ENCODE measurements at regions not wholly inside any gene's neighbourhood (a gene's known extent, or its start where the extent isn't known, plus 50 kb on each side); places are given as distances from the start of the nearest gene placed in this dataset.
"Not testable (repeated sequence)": the region's sequence is repeated elsewhere in the genome, so short reads cannot be mapped to it uniquely, and the experiment has no call there.

GRCh38 chr15:72845981-72846383, 62.4 kb upstream of the ADPGK start:
- DNase-seq (ENCODE audit: low spot score in 2 of 2): no peak
- Histone ChIP-seq H3K27me3 (no peaks in the 10 kb centered on the region), H3K4me1 (peaks cover 0 to 3% of the 10 kb centered on the region in 2 donors), H3K4me3 (no peak overlapping the region), H3K27ac (no peak overlapping the region), H3K36me3 (no peaks in the 10 kb centered on the region), H3K9me3 (no peaks in the 10 kb centered on the region)
- intact Hi-C loops (cut with DNase I): loop anchor here (5.0 kb wide), 1 partner anchor 36 kb away; no protein-coding TSS in a partner anchor
- no peak for TF ChIP-seq CTCF (IDR thresholded peaks at IDR 0.05)

- no peaks in the 10 kb centered on the region for H3K27me3 ChIP-seq
- no peaks in the 10 kb centered on the region for H3K36me3 ChIP-seq
- TF ChIP-seq CTCF (IDR thresholded peaks at IDR 0.05): no peak
- intact Hi-C loops (cut with DNase I): no loop called here
- no peak overlapping the region for H3K4me3 ChIP-seq
- H3K9me3 ChIP-seq: no peaks in the 10 kb centered on the region
- no peak overlapping the region for H3K27ac ChIP-seq
- DNase-seq (ENCODE audit: low spot score in 2 of 2): no peak
- peaks cover 0 to 3% of the 10 kb centered on the region in 2 donors for H3K4me1 ChIP-seq
Observed at GRCh38 chr15:72844067-72844466, 60.5 kb upstream of the ADPGK start.

GRCh38 chr15:72843340-72843739, 59.8 kb upstream of the ADPGK start:
- H3K9me3 ChIP-seq; H3K4me3 ChIP-seq; H3K36me3 ChIP-seq; H3K4me1 ChIP-seq; H3K27me3 ChIP-seq; intact Hi-C loops (cut with DNase I); H3K27ac ChIP-seq; DNase-seq (ENCODE audit: low spot score in 2 of 2): not testable (repeated sequence)

- no peak for TF ChIP-seq CTCF (IDR thresholded peaks at IDR 0.05)
- Histone ChIP-seq H3K27ac (no peak overlapping the region), H3K4me1 (peaks cover 0 to 5% of the 10 kb centered on the region in 2 donors), H3K27me3 (no peaks in the 10 kb centered on the region), H3K36me3 (no peaks in the 10 kb centered on the region), H3K9me3 (no peaks in the 10 kb centered on the region), H3K4me3 (no peak overlapping the region)
- DNase-seq (ENCODE audit: low spot score in 2 of 2): no peak
- intact Hi-C loops (cut with DNase I): no loop called here
Observed at GRCh38 chr15:72840114-72840513, 56.6 kb upstream of the ADPGK start.

GRCh38 chr15:72838311-72838731, 54.8 kb upstream of the ADPGK start:
- Histone ChIP-seq H3K4me3 (peak overlapping the region in 1 of 2 donors; percentile 26), H3K36me3 (no peaks in the 10 kb centered on the region), H3K4me1 (peaks cover 0 to 5% of the 10 kb centered on the region in 2 donors), H3K9me3 (no peaks in the 10 kb centered on the region), H3K27ac (peak overlapping the region; percentile 41 to 55), H3K27me3 (no peaks in the 10 kb centered on the region)
- DNase-seq (ENCODE audit: low spot score in 2 of 2): peak in 1 of 2 donors; percentile 86
- intact Hi-C loops (cut with DNase I): loop anchor here (5.0 kb wide), 1 partner anchor 64 kb away; no protein-coding TSS in a partner anchor
- no peak for TF ChIP-seq CTCF (IDR thresholded peaks at IDR 0.05)

GRCh38 chr15:72836676-72837330, 53.2 kb upstream of the ADPGK start:
- TF ChIP-seq CTCF (IDR thresholded peaks at IDR 0.05): no peak

More at GRCh38 chr15:72836676-72837330, 53.2 kb upstream of the ADPGK start:
- DNase-seq (ENCODE audit: low spot score in 2 of 2): no peak
- intact Hi-C loops (cut with DNase I): loop anchor here (5.0 kb wide), 1 partner anchor 65 kb away; no protein-coding TSS in a partner anchor
- H3K4me1 ChIP-seq: peaks cover 0 to 5% of the 10 kb centered on the region in 2 donors
- H3K9me3 ChIP-seq: no peaks in the 10 kb centered on the region
- H3K36me3 ChIP-seq: no peaks in the 10 kb centered on the region
- no peaks in the 10 kb centered on the region for H3K27me3 ChIP-seq
- no peak overlapping the region for H3K27ac ChIP-seq
- H3K4me3 ChIP-seq: no peak overlapping the region

All from ascending aorta (tissue), 2 donors.